Testis (tissue), 2 donors: ENCODE measurements at regions not wholly inside any gene's neighbourhood (a gene's known extent, or its start where the extent isn't known, plus 50 kb on each side); places are given as distances from the start of the nearest gene placed in this dataset.

Experiments
- POLR2A ChIP-seq: fragments of 450-650 bp; IDR thresholded peaks from one replicate; pipeline ENCODE4 v1.6.1; 2017; ENCODE audit warnings: antibody characterized with exemption, mild to moderate bottlenecking, moderate library complexity
- TF ChIP-seq, protein P1 (sequence below), 3 experiments: fragments of 450-650 bp in 2 of 3; fragments of 200-600 bp in 1 of 3; sonication (generic) in 1 of 3; IDR thresholded peaks; one replicate each; pipeline ENCODE4 v1.5.1; 2016 to 2019; ENCODE audit warnings: antibody characterized with exemption in 3 of 3, mild to moderate bottlenecking in 2 of 3, moderate library complexity in 1 of 3

DNA sequence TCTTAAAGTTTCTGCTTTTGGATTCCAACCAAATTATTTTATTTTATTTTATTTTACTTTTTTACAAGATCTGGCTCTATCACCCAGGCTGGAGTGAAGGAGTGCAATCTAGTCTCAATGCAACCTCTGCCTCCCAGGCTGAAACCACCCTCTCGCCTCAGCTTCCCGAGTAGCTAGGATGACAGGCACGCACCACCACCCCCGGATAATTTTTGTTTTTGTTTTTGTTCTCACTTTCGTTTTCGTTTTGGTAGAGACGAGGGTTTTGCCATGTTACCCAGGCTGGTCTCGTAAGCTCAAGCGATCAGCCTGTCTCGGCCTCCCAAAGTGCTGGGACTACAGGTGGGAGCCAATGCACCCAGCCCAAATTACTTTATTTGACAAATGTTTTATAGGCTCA is 219.8 kb downstream of the ETS1 start:
- TF ChIP-seq, protein P1, sequence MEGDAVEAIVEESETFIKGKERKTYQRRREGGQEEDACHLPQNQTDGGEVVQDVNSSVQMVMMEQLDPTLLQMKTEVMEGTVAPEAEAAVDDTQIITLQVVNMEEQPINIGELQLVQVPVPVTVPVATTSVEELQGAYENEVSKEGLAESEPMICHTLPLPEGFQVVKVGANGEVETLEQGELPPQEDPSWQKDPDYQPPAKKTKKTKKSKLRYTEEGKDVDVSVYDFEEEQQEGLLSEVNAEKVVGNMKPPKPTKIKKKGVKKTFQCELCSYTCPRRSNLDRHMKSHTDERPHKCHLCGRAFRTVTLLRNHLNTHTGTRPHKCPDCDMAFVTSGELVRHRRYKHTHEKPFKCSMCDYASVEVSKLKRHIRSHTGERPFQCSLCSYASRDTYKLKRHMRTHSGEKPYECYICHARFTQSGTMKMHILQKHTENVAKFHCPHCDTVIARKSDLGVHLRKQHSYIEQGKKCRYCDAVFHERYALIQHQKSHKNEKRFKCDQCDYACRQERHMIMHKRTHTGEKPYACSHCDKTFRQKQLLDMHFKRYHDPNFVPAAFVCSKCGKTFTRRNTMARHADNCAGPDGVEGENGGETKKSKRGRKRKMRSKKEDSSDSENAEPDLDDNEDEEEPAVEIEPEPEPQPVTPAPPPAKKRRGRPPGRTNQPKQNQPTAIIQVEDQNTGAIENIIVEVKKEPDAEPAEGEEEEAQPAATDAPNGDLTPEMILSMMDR (IDR thresholded peaks at IDR 0.05), result no peak
- TF ChIP-seq POLR2A, result no peak
